ENCODE measurements at regions not wholly inside any gene's neighbourhood (a gene's known extent, or its start where the extent isn't known, plus 50 kb on each side); places are given as distances from the start of the nearest gene placed in this dataset.

GRCh38 chr10:52514481-52514880, 200.4 kb downstream of the DKK1 start:
- H3K27ac ChIP-seq (ENCODE audit: low read depth, low read length), result no peak overlapping the region
- H3K36me3 ChIP-seq (ENCODE audit: insufficient read depth, low read length), result no peaks in the 10 kb centered on the region
- WGBS, result no CpG with 5 or more reads among the region's 1 CpG
- no peak overlapping the region for H3K9ac ChIP-seq (ENCODE audit: low read depth, low read length)
- peaks cover 33% of the 10 kb centered on the region for H3K9me3 ChIP-seq (ENCODE audit: insufficient read depth, low read depth, low read length)
- H3K27me3 ChIP-seq (ENCODE audit: insufficient read depth, low read length), result no peaks in the 10 kb centered on the region
- no peak overlapping the region for H3K4me3 ChIP-seq (ENCODE audit: low read length)
- H3K4me1 ChIP-seq (ENCODE audit: insufficient read depth, low read length), result no peaks in the 10 kb centered on the region; the same call in 1 of the 2 replicates

- no peak overlapping the region for H3K9ac ChIP-seq (ENCODE audit: low read depth, low read length)
- H3K27me3 ChIP-seq (ENCODE audit: insufficient read depth, low read length), result no peaks in the 10 kb centered on the region
- H3K4me1 ChIP-seq (ENCODE audit: insufficient read depth, low read length), result no peaks in the 10 kb centered on the region; the same call in 1 of the 2 replicates
- H3K36me3 ChIP-seq (ENCODE audit: insufficient read depth, low read length), result no peaks in the 10 kb centered on the region
- no peak overlapping the region for H3K4me3 ChIP-seq (ENCODE audit: low read length)
- peaks cover 11% of the 10 kb centered on the region; the same call in 1 of the 2 replicates for H3K9me3 ChIP-seq (ENCODE audit: insufficient read depth, low read depth, low read length)
- 80% methylated on average over 2 of the region's 2 CpGs for WGBS
- H3K27ac ChIP-seq (ENCODE audit: low read depth, low read length), result peak overlapping the region; percentile 31; the same call in 1 of the 2 replicates
Observed at GRCh38 chr10:52517012-52517411, 202.9 kb downstream of the DKK1 start.

GRCh38 chr10:52523696-52524095, 209.6 kb downstream of the DKK1 start:
- H3K9me3 ChIP-seq (ENCODE audit: insufficient read depth, low read depth, low read length), result no peaks in the 10 kb centered on the region
- H3K4me1 ChIP-seq (ENCODE audit: insufficient read depth, low read length), result no peaks in the 10 kb centered on the region
- H3K9ac ChIP-seq (ENCODE audit: low read depth, low read length), result no peak overlapping the region
- no peaks in the 10 kb centered on the region for H3K36me3 ChIP-seq (ENCODE audit: insufficient read depth, low read length)
- no peak overlapping the region for H3K27ac ChIP-seq (ENCODE audit: low read depth, low read length)
- H3K27me3 ChIP-seq (ENCODE audit: insufficient read depth, low read length), result no peaks in the 10 kb centered on the region
- H3K4me3 ChIP-seq (ENCODE audit: low read length), result no peak overlapping the region

DNA sequence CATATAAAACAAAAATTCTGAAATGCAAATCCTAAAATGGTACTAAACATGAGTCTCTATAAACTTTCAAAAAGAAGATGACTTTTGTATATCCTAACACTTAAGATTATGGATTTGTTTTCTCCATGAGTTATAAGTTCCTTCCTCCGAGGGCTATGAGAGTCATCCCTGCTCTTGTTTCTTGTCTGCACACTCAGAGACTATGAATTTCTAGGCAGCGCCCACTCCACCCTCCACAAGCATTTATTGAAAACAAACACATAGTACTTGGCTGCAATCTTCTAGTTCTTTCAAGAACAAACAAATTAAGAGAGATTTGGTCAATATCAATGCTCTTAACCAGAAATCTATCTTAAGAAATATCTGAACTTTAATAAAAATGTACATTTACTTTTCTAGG, 211.7 kb downstream of the DKK1 start:
- H3K27ac ChIP-seq (ENCODE audit: low read depth, low read length), result no peak overlapping the region
- no peaks in the 10 kb centered on the region for H3K27me3 ChIP-seq (ENCODE audit: insufficient read depth, low read length)
- H3K9me3 ChIP-seq (ENCODE audit: insufficient read depth, low read depth, low read length), result no peaks in the 10 kb centered on the region
- WGBS, result 90% methylated on average over 2 of the region's 2 CpGs
- H3K9ac ChIP-seq (ENCODE audit: low read depth, low read length), result no peak overlapping the region
- H3K4me3 ChIP-seq (ENCODE audit: low read length), result no peak overlapping the region
- no peaks in the 10 kb centered on the region for H3K4me1 ChIP-seq (ENCODE audit: insufficient read depth, low read length)
- H3K36me3 ChIP-seq (ENCODE audit: insufficient read depth, low read length), result no peaks in the 10 kb centered on the region

GRCh38 chr10:52526251-52526823, 212.3 kb downstream of the DKK1 start:
- WGBS, result 83% methylated on average over 1 of the region's 1 CpG
- Histone ChIP-seq H3K9ac (ENCODE audit: low read depth, low read length) (no peak overlapping the region), H3K4me3 (ENCODE audit: low read length) (no peak overlapping the region), H3K4me1 (ENCODE audit: insufficient read depth, low read length) (no peaks in the 10 kb centered on the region), H3K36me3 (ENCODE audit: insufficient read depth, low read length) (no peaks in the 10 kb centered on the region), H3K27me3 (ENCODE audit: insufficient read depth, low read length) (no peaks in the 10 kb centered on the region), H3K27ac (ENCODE audit: low read depth, low read length) (no peak overlapping the region), H3K9me3 (ENCODE audit: insufficient read depth, low read depth, low read length) (no peaks in the 10 kb centered on the region)

DNA sequence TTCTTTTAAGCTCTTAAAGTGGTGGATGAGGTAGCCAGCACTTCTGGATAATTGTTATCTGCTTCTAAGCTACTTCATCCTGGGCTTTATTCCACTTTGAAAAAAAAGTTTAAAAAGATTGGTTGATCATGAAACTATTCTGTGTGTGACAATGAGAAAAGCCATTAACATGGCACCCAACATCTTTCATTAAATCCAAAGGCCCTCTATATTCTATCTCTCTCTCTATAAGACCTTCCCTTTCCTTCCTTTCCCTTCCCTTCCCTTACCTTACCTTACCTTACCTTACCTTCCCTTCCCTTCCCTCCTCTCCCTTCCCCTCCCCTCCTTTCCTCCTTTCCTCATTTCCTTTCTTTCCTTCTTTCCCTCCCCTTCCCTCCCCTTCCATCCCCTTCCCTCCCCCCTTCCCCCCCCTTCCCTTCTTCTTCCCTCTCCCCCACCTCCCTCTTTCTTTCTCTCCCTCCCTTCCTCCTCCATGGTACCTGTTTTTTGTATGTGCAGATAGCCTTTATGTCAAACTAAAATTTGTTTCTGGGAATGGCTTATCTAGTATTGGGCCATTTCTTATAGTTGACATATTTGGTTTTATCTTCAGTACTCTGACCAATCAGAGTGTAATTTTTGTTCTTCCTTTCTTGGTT, 218.7 kb downstream of the DKK1 start:
- Histone ChIP-seq H3K27ac (ENCODE audit: low read depth, low read length) (no peak overlapping the region), H3K27me3 (ENCODE audit: insufficient read depth, low read length) (no peaks in the 10 kb centered on the region), H3K9me3 (ENCODE audit: insufficient read depth, low read depth, low read length) (no peaks in the 10 kb centered on the region), H3K4me3 (ENCODE audit: low read length) (no peak overlapping the region), H3K36me3 (ENCODE audit: insufficient read depth, low read length) (no peaks in the 10 kb centered on the region), H3K9ac (ENCODE audit: low read depth, low read length) (no peak overlapping the region), H3K4me1 (ENCODE audit: insufficient read depth, low read length) (no peaks in the 10 kb centered on the region)

DNA sequence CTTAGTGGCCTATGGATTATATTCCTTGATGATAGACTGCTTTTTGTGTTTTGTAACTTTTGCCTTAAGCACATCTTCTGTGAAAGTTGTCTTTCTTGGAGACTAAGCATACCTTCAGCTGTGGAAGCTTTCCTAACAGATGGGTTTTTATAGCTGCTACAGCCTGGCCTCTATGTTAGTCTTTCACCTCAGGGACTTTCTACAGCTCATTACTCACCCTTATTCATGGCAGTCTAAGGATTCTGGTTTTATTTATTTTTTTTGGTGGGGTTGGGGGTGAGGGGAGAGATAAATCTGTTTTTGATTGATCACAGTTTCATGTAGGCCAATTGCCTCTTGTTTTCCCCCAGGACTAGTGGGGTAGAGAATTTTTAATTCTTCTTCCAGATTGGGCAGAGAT, 219.9 kb downstream of the DKK1 start:
- Histone ChIP-seq H3K27ac (ENCODE audit: low read depth, low read length) (no peak overlapping the region), H3K4me3 (ENCODE audit: low read length) (no peak overlapping the region), H3K4me1 (ENCODE audit: insufficient read depth, low read length) (no peaks in the 10 kb centered on the region), H3K9me3 (ENCODE audit: insufficient read depth, low read depth, low read length) (no peaks in the 10 kb centered on the region), H3K36me3 (ENCODE audit: insufficient read depth, low read length) (no peaks in the 10 kb centered on the region), H3K27me3 (ENCODE audit: insufficient read depth, low read length) (no peaks in the 10 kb centered on the region), H3K9ac (ENCODE audit: low read depth, low read length) (no peak overlapping the region)

GRCh38 chr10:52539463-52539862, 225.4 kb downstream of the DKK1 start:
- no peak overlapping the region for H3K4me3 ChIP-seq (ENCODE audit: low read length)
- peak overlapping the region; percentile 11; the same call in 1 of the 2 replicates for H3K27ac ChIP-seq (ENCODE audit: low read depth, low read length)
- H3K36me3 ChIP-seq (ENCODE audit: insufficient read depth, low read length), result no peaks in the 10 kb centered on the region
- 93% methylated on average over 2 of the region's 2 CpGs for WGBS
- H3K4me1 ChIP-seq (ENCODE audit: insufficient read depth, low read length), result peaks cover 14% of the 10 kb centered on the region; the same call in 1 of the 2 replicates
- H3K27me3 ChIP-seq (ENCODE audit: insufficient read depth, low read length), result no peaks in the 10 kb centered on the region
- no peak overlapping the region for H3K9ac ChIP-seq (ENCODE audit: low read depth, low read length)
- H3K9me3 ChIP-seq (ENCODE audit: insufficient read depth, low read depth, low read length), result no peaks in the 10 kb centered on the region

GRCh38 chr10:52540479-52540984, 226.5 kb downstream of the DKK1 start:
- Histone ChIP-seq H3K4me1 (ENCODE audit: insufficient read depth, low read length) (peaks cover 14% of the 10 kb centered on the region; the same call in 1 of the 2 replicates), H3K27me3 (ENCODE audit: insufficient read depth, low read length) (no peaks in the 10 kb centered on the region), H3K4me3 (ENCODE audit: low read length) (no peak overlapping the region), H3K27ac (ENCODE audit: low read depth, low read length) (no peak overlapping the region), H3K9ac (ENCODE audit: low read depth, low read length) (no peak overlapping the region), H3K36me3 (ENCODE audit: insufficient read depth, low read length) (no peaks in the 10 kb centered on the region), H3K9me3 (ENCODE audit: insufficient read depth, low read depth, low read length) (no peaks in the 10 kb centered on the region)
- 90% methylated on average over 2 of the region's 2 CpGs for WGBS

DNA sequence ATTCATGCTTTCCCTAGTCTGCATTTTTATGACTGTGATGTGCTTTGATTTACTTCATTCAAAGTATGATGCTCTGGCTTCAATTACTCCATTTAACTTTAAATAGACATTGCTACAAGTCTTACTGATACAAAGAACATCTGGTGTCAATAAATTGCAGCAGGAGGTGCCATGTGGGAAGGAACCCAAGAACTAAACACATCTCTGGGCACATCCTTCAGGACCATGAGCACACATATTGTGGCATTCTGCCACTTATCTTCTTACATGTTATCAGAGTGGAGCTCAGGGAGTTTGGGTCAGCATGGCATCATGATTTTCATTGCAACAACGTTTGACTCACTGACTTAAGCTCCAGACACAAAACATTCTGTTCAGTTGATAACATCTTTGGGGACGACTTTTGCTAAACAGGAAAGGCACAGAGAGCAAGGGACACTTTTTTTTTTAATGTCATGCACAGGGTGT, 227.0 kb downstream of the DKK1 start:
- Histone ChIP-seq H3K9ac (ENCODE audit: low read depth, low read length) (no peak overlapping the region), H3K4me1 (ENCODE audit: insufficient read depth, low read length) (peaks cover 14% of the 10 kb centered on the region; the same call in 1 of the 2 replicates), H3K4me3 (ENCODE audit: low read length) (no peak overlapping the region), H3K27ac (ENCODE audit: low read depth, low read length) (no peak overlapping the region), H3K36me3 (ENCODE audit: insufficient read depth, low read length) (no peaks in the 10 kb centered on the region), H3K9me3 (ENCODE audit: insufficient read depth, low read depth, low read length) (no peaks in the 10 kb centered on the region), H3K27me3 (ENCODE audit: insufficient read depth, low read length) (no peaks in the 10 kb centered on the region)
- 78% methylated on average over 2 of the region's 2 CpGs for WGBS

DNA sequence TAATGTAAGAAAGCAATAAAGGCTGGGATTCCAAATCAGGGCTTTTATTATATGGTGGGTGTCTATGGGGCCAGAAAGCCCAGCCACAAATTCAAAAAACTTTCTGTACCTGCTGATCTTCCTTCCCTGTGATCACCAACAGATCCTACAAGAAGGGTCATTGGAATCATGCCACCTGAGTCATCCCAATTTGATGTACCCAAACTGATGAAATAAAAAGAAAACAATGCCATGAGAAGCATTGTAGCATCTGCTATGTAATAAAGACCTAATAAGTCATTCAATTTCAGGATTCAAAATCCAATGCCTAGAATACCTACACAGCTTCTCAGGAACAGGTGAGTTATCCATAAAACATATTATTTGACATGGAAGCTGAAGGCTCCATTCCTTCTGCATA, 228.8 kb downstream of the DKK1 start:
- no peaks in the 10 kb centered on the region for H3K27me3 ChIP-seq (ENCODE audit: insufficient read depth, low read length)
- H3K36me3 ChIP-seq (ENCODE audit: insufficient read depth, low read length), result no peaks in the 10 kb centered on the region
- H3K9ac ChIP-seq (ENCODE audit: low read depth, low read length), result no peak overlapping the region
- H3K4me1 ChIP-seq (ENCODE audit: insufficient read depth, low read length), result peaks cover 14% of the 10 kb centered on the region; the same call in 1 of the 2 replicates
- no peaks in the 10 kb centered on the region for H3K9me3 ChIP-seq (ENCODE audit: insufficient read depth, low read depth, low read length)
- no peak overlapping the region for H3K4me3 ChIP-seq (ENCODE audit: low read length)
- H3K27ac ChIP-seq (ENCODE audit: low read depth, low read length), result no peak overlapping the region

Measured in HUES64 (cell line).